IPS-18c (cell line): ENCODE measurements at regions not wholly inside any gene's neighbourhood (a gene's known extent, or its start where the extent isn't known, plus 50 kb on each side); places are given as distances from the start of the nearest gene placed in this dataset.

Experiments
- H3K4me3 ChIP-seq: 2 replicates; pipeline ENCODE4 v1.7.0; 2013; ENCODE audit warnings: low read depth, mild to moderate bottlenecking, low read length, moderate library complexity; ENCODE audit not compliant: insufficient read depth
- H3K9me3 ChIP-seq: one replicate; pipeline ENCODE4 v1.6.1; 2013; ENCODE audit warnings: mild to moderate bottlenecking, low read length, moderate library complexity; ENCODE audit not compliant: control insufficient read depth, insufficient read depth

DNA sequence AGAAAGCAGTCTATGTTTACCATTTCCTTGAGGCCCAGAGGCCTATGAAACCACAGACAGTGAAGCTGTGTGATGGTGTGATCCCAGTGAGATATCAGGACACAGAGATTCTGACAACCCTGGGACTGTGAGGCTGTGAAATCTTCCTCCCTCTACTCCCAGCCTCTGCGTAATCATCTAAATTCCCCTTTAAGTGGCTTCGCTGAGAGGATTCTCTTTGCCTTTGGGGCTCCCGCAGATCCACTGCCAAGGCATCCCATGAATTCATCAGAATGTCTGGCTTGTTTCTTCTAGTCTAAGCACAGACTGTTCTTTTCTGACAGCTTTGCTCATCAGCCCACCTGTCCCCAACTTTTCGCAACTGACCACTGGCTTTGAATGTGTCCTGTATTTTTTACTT lies 901.2 kb upstream of the NR2F2 start:
- Histone ChIP-seq H3K4me3 (no peak overlapping the region), H3K9me3 (peaks cover 2% of the 10 kb centered on the region)

DNA sequence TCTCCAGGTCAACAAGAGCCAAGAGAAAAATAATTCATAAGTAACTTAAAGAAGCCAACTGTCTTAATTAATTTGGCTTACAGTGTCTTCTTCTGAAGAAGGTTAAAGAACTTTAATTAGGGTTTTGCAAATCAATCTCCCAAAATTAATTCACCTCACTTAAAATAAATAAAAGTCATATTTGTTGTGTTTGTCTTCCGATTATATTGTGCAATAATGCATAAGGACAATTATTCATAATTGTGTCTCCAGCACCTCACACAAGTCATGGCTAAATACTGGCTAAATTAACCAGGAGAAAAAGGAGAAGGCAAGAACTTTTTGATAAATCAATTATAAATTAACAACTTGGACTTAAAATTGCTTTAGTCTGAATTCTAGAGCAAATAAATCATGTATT lies 899.0 kb upstream of the NR2F2 start:
- no peak overlapping the region for H3K4me3 ChIP-seq
- H3K9me3 ChIP-seq, result peaks cover 2% of the 10 kb centered on the region

DNA sequence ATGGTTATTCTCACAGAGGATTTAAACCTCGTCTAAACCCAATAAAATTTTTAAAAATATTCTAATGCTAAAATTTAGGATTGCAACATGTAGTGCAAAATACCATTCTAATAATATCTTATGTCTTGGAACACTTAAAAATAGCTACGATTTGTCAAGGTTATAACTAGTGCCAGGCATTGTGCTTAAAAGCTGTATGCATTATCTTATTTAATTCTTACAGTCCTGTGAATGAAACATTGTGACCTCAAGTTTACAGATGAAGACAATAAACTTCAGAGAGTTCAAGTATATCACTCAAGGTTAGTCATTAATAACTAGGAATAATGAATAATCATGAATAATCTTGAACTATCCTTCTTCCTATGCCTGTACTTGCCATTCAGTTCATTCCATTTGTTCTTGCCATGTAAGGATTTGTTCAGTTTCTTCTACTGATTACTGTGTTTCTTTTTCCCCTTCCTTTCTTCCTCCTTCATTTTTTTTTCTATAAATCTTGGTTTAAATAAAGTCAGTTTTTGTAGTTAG lies 897.6 kb upstream of the NR2F2 start:
- Histone ChIP-seq H3K9me3 (peaks cover 2% of the 10 kb centered on the region), H3K4me3 (no peak overlapping the region)

DNA sequence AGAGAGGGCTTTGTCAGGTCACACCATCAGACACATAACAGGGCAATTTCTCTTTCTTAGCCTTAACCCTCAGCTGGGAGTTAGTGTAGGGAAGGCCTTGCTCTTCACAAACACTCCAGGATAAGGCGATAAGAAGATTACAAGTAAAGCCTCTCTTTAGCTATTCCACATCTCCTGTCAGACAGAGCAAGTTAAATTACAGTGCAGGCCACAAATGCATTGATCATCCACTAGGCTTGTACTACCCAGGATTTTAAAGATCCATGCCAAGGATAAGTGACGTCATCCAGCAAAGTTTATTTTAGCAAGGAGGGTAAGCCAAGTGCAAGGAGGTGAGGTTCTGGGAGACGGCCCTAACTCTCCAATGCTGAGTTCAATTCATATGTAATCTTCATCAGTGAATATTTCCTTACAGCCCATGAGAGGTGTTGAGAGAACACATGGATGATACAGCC lies 890.6 kb upstream of the NR2F2 start:
- no peaks in the 10 kb centered on the region for H3K9me3 ChIP-seq
- H3K4me3 ChIP-seq, result no peak overlapping the region

DNA sequence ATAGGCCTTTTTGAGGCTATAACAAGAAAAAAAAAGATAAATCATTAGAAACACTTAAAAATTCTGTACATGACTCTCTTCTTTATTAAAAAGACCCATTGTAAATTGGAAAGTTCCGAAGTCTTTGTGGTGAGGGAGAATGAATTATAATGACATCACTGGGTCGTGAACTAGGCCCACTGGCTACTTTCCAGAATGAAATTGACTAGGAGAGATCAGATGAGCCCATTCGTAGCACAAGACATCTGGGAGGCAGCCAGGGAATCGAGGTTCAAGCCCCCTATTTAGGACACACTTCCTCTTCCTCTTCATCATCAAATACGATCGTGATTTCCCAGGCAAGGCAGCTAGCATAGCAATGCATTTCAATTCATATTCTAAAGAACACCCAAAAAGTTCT lies 889.8 kb upstream of the NR2F2 start:
- no peak overlapping the region for H3K4me3 ChIP-seq
- no peaks in the 10 kb centered on the region for H3K9me3 ChIP-seq

DNA sequence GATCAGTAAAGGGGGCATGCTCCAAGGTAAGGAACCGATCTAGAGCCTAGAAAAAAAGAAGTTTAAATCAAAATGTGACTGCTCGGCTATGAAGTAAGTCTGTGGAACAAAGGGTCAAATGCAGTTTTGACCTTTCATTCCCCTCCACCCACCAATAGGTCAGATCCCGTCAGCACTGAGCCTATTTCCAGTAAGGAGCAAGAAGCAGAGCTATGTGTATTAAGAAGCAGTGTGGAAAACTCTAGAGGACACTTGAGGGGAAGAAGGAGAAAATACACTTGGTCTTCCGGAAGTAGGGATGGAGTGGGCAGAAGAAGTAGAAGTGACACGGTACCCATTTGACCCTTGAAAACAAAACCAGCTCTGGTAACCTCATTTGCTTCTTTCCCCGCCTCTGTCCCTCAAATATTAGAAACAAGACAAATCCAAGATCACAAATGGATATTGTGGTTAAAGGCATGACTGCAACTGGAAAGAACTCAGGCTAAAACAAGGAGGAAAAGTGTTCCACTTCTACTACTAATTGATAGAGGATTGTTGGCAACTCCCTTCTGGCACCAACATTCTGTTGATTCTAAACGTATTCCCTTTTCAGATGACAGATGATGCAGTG lies 888.3 kb upstream of the NR2F2 start:
- Histone ChIP-seq H3K4me3 (no peak overlapping the region), H3K9me3 (no peaks in the 10 kb centered on the region)

DNA sequence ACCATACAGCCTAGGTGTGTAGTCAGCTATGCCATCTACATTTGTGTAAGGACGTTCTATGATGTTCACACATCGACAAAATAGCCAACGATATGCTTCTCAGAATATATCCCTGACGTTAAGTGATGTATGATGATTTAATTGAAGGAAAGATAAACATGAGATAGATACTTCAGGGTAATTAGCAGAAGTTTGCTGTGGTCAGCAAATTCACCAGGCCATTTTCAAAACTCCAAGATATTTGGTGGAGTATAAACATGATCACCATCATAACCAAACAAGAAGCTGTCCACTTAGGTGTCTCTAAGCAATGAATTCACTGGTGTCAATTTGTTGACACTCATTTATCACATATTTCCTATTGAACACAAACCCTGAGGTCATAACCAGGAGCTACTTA lies 885.6 kb upstream of the NR2F2 start:
- no peaks in the 10 kb centered on the region for H3K9me3 ChIP-seq
- H3K4me3 ChIP-seq, result no peak overlapping the region

DNA sequence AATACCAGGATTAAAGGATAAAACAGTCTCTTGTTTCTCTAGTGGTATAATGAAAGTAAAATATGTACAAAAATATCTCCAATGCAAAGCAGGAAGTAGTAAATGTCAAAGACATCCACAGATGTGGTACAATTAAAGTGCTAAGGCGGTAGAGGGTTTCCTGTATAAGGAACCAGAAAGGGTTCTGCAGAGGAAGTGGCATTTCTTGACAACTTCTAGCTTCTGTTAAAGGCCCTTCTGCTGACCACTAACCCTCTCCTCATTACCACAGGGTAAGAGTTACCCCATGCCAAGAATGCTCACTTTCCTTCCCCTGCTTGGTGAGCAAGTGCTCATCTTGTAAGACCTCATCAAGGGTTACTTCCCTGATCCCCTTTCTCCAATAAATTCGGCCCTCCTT lies 883.6 kb upstream of the NR2F2 start:
- Histone ChIP-seq H3K9me3 (no peaks in the 10 kb centered on the region), H3K4me3 (no peak overlapping the region)

DNA sequence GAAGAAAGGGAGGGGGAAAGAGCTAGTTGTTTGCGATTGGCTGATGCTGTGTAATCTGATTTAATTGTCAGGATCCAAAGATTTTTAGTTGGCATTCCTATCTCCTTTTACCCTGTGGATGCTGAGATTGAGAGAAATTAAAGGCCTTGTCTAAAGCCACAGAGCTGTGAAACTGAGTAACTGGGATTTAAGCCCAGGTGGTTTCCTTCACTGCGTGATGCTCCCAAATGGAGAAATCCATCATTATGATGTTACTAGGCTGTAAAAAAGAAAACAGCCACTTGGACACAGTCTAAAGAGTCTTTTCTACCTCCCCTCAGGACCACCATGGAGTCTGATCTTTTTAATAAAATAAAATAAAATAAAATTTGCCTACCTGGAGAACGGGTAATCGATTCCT lies 883.0 kb upstream of the NR2F2 start:
- Histone ChIP-seq H3K4me3 (no peak overlapping the region), H3K9me3 (no peaks in the 10 kb centered on the region)

DNA sequence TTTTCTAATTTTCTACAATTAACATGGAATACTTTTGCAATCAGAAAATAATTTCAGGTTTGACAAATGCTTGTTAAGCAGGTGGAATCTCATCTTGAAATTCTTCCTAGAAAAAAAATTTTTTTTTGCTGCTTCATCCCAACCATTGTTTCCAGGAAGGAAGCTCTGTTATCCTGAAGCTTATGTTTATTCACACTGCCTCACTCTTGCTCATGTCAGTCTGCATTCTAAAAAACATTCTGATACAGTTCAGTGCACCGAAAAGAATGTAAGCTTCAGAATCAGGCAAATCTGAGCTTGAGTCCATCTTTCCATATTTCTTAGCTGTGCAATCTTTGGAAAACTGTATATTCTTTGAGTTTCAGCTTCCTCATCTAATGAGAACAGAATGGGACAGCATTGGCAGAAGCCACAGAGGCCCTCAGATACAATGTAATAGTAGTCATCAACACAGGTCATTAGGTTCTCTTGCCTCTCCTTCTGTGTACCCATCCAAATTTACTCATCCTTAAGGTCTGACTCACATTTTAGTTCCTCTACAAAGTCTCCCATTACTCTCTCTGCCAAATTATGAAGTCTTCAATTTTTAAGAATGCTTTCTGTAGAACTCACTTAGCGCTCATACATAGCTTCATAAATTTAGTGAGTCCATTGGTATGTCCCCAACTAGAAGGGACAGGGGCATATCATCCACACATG lies 881.8 kb upstream of the NR2F2 start:
- no peaks in the 10 kb centered on the region for H3K9me3 ChIP-seq
- H3K4me3 ChIP-seq, result no peak overlapping the region

DNA sequence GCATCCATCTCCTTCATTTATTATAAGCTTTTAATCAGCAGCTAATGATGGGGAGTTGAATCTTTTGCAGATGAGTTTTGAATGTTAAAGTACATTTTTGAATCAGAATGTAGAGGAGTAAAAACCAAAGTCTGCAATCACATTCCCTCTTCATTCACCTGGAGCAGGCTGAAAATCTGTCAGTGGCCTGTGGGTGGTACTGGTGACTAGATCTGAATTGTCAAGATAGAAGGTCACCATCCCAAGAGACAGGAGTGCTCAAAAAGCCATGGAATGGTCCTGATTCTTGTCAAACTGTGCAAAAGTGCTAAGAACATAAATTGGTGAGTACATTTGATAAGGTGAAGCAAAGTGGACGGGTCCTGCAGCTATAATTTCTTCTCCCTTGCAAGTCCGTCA lies 881.3 kb upstream of the NR2F2 start:
- H3K4me3 ChIP-seq, result no peak overlapping the region
- no peaks in the 10 kb centered on the region for H3K9me3 ChIP-seq

DNA sequence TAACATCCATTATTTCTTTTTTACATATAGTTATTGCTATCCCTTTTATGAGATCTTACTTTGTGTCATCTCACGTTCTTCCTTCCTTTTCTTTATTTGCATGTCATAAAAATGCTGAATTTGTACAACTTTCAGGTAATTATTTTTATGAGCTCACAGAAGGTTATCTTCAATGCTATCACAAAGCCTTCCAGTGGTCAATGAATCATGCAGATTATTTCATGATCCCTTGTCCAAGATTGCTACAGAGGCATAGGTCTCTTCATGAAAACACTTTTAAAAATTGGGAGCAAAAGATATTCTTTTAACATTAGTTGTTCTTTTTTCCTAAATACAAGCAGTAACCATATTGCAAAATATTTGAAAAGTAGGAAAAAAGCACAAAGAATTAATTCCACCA lies 880.1 kb upstream of the NR2F2 start:
- H3K4me3 ChIP-seq, result no peak overlapping the region
- no peaks in the 10 kb centered on the region for H3K9me3 ChIP-seq

DNA sequence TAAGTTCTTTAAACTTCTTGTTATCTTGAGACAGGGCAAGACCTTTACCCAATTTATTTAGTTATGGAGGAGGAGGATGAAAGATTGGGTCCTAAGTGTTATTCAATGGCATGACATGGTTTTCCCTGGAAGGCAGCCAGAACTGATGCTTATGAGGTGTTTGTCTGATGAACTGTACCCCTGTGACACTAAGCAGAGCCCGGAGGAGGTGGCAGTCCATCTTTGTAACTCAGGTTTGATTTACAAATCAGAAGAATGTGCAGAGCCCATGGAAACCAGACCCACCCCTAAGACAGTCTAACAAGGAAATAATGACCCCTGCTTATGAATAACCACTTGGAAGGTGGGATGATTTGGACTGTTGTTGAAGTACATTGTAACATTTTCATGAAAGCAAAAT lies 878.6 kb upstream of the NR2F2 start:
- Histone ChIP-seq H3K9me3 (no peaks in the 10 kb centered on the region), H3K4me3 (no peak overlapping the region)

DNA sequence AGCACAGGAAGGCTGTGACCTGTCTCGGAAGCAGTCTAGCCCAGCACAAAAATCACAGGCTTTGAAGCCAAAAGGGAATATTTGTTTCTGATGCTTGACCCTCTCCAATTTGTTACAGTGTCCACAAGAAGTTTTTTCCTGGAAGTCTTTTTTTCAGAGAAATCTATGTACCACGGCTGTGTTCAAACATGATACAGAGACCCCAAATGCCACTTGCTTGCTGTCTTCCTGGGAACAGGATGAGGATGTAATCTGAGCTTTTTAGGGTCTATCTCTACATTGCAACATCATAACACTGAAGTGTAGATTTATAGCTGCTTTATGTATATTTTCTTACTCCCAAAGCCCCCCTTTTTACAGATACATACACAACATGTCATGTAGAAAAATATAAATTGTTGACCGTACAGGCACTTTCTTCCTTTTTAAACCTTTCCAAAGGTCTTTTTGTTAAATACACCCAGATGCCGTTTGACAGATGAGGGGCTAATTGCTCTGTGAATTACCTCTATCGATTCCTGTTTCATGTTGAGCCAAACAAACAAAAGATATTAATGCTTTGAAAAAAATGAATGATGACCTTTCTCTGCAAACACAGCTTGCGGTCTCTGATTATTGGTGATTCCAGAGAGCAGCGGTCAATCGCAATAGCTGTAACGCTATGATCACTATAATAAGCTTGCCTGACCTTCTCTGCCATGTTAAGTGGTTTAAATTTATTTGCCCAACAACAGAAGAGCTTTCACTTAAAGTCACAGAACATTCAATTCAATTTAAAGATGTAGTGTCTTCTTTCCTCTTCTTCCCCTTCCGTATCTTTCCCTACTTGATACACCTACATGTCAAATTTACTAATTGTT lies 875.9 kb upstream of the NR2F2 start:
- no peaks in the 10 kb centered on the region for H3K9me3 ChIP-seq
- H3K4me3 ChIP-seq, result no peak overlapping the region

DNA sequence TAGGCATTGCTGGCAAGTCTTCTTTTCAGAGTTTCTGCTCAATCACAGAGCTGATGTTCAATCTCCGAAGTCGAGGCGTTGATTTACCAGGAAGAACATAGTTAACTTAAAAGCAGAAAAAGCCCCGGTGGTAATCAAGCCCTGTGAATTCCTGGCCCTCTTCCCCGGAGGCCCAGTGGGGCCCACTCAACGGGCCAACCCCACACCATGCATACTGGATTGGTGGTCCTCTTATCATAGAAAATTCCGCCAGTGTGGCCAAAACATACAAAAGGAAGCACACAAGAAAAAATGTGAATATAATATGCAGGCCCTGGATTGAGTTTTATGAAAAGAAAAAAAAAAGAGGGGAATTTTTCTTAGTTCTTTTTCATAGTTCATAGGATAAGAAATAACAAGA lies 873.0 kb upstream of the NR2F2 start:
- Histone ChIP-seq H3K9me3 (no peaks in the 10 kb centered on the region), H3K4me3 (no peak overlapping the region)

DNA sequence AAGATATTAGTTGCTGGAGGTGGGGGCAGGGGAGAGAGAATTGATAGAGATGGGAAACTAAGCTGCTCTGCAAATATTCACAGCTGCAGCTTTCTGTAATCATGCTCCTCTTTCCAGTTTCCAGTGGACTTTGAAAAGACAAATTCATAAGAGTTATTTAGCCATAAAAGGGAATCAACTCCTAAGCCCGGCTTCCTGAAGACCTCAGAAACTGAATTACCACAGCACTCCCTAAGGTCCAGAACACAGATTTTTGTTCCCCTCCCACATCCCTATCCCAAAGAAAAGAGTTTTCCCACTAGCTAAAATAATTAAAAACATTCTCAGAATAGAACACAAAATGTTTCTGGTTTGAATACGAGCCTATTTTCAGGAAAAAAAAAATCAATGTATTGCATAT lies 871.8 kb upstream of the NR2F2 start:
- Histone ChIP-seq H3K9me3 (no peaks in the 10 kb centered on the region), H3K4me3 (no peak overlapping the region)

DNA sequence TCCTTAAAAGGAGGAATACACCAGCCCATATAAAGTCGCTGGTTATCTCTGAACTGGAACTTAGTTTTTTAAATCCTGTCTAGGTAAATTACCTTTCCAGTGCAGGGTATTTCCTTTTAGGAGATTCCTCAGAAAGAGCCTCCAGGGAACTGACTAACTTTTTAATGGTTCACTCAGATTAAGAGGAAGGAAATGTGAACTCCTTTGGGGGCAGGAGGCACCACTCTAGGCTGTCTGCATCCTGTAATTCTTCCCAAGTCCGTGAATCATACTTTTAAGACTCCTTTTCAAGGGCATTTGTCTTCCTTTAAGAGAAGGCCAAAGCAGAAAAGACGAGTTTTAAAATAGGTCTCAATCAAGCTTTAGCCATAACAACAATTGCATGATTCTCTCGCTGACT lies 871.2 kb upstream of the NR2F2 start:
- no peaks in the 10 kb centered on the region for H3K9me3 ChIP-seq
- no peak overlapping the region for H3K4me3 ChIP-seq

DNA sequence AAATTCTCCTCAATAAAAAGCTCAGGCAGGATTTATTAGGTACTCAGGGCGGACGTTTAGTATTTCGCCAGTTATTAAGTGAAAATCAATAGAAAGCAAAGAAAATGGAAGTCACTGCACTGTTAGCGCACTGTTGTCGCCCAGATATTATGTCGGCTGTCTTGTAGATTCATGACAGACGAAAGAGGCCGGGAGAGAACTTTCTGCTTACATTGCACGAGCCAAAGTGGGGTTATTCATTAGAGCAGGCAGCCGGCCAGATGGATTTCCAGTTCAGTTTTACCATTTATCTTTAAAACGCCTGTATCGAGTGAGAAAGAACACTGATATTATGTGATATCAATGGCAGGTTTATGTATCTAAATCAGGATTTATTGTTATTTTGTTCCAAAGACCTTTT lies 866.0 kb upstream of the NR2F2 start:
- H3K4me3 ChIP-seq, result no peak overlapping the region
- H3K9me3 ChIP-seq, result no peaks in the 10 kb centered on the region
